Astrocyte (in vitro differentiated cells and primary cell): ENCODE measurements at regions not wholly inside any gene's neighbourhood (a gene's known extent, or its start where the extent isn't known, plus 50 kb on each side); places are given as distances from the start of the nearest gene placed in this dataset.

Experiments used
- DNase-seq: peaks from one replicate; pipeline ENCODE4 v3.0.0-alpha.2; 2010; ENCODE audit warnings: low read depth
- FAIRE-seq: peaks from 2 replicates; lab custom pipeline; 2011; peaks lifted over from hg19 to GRCh38; lab: Jason Lieb, UNC
- H2AFZ ChIP-seq: 2 replicates; pipeline ENCODE4 v1.6.0; 2012; ENCODE audit warnings: low read depth, low read length, inconsistent platforms
- H3K27ac ChIP-seq: 2 replicates; pipeline ENCODE4 v1.5.1; 2011; ENCODE audit warnings: low read depth, low read length, inconsistent platforms
- H3K27me3 ChIP-seq: 2 replicates; pipeline ENCODE4 v1.6.0; 2011; ENCODE audit warnings: low read length, inconsistent platforms; ENCODE audit not compliant: insufficient read depth
- H3K36me3 ChIP-seq: 2 replicates; pipeline ENCODE4 v1.5.1; 2011; ENCODE audit warnings: low read length, inconsistent platforms; ENCODE audit not compliant: insufficient read depth
- H3K4me1 ChIP-seq: 2 replicates; pipeline ENCODE4 v1.5.1; 2011; ENCODE audit warnings: low read length, inconsistent platforms; ENCODE audit not compliant: insufficient read depth
- H3K4me2 ChIP-seq: 2 replicates; pipeline ENCODE4 v1.6.0; 2012; ENCODE audit warnings: low read length, inconsistent platforms
- H3K4me3 ChIP-seq: 2 replicates; pipeline ENCODE4 v1.5.1; 2011; ENCODE audit warnings: low read depth, mild to moderate bottlenecking, low read length, inconsistent platforms; ENCODE audit not compliant: insufficient read depth
- H3K79me2 ChIP-seq: 2 replicates; pipeline ENCODE4 v1.6.0; 2012; ENCODE audit warnings: mild to moderate bottlenecking, low read length, inconsistent platforms; ENCODE audit not compliant: insufficient read depth
- H3K9ac ChIP-seq: 2 replicates; pipeline ENCODE4 v1.6.0; 2012; ENCODE audit warnings: mild to moderate bottlenecking, low read length, inconsistent platforms
- H3K9me3 ChIP-seq: 2 replicates; pipeline ENCODE4 v1.5.1; 2012; ENCODE audit warnings: low read depth, mild to moderate bottlenecking, low read length, inconsistent platforms; ENCODE audit not compliant: insufficient read depth
- H4K20me1 ChIP-seq: 2 replicates; pipeline ENCODE4 v1.6.0; 2012; ENCODE audit warnings: low read length, inconsistent platforms; ENCODE audit not compliant: insufficient read depth
- H3K27ac Mint-ChIP-seq: one replicate; pipeline ENCODE4 v1.8.0; 2021; ENCODE audit warnings: mild to moderate bottlenecking, mixed read lengths; ENCODE audit not compliant: unreplicated experiment
- H3K27me3 Mint-ChIP-seq: one replicate; pipeline ENCODE4 v1.8.0; 2021; ENCODE audit warnings: low read depth, mixed read lengths; ENCODE audit not compliant: unreplicated experiment
- H3K36me3 Mint-ChIP-seq: one replicate; pipeline ENCODE4 v1.8.0; 2021; ENCODE audit warnings: low read depth, mixed read lengths; ENCODE audit not compliant: unreplicated experiment
- H3K4me1 Mint-ChIP-seq: one replicate; pipeline ENCODE4 v1.8.0; 2021; ENCODE audit warnings: low read depth, mixed read lengths; ENCODE audit not compliant: unreplicated experiment
- H3K4me3 Mint-ChIP-seq: one replicate; pipeline ENCODE4 v1.8.0; 2021; ENCODE audit warnings: mild to moderate bottlenecking, moderate library complexity, mixed read lengths; ENCODE audit not compliant: unreplicated experiment
- H3K9me3 Mint-ChIP-seq: one replicate; pipeline ENCODE4 v1.8.0; 2021; ENCODE audit warnings: mild to moderate bottlenecking, mixed read lengths; ENCODE audit not compliant: unreplicated experiment
- EZH2 ChIP-seq: IDR thresholded peaks from 2 replicates; pipeline ENCODE4 v1.6.1; 2012; ENCODE audit warnings: mild to moderate bottlenecking, low read length, inconsistent platforms; ENCODE audit not compliant: insufficient read depth
- TF ChIP-seq, protein P1 (sequence below): IDR thresholded peaks from 2 replicates; pipeline ENCODE4 v1.5.1; 2011; ENCODE audit warnings: low read depth, mild to moderate bottlenecking, inconsistent platforms, low read length, moderate library complexity; ENCODE audit not compliant: insufficient read depth

DNA sequence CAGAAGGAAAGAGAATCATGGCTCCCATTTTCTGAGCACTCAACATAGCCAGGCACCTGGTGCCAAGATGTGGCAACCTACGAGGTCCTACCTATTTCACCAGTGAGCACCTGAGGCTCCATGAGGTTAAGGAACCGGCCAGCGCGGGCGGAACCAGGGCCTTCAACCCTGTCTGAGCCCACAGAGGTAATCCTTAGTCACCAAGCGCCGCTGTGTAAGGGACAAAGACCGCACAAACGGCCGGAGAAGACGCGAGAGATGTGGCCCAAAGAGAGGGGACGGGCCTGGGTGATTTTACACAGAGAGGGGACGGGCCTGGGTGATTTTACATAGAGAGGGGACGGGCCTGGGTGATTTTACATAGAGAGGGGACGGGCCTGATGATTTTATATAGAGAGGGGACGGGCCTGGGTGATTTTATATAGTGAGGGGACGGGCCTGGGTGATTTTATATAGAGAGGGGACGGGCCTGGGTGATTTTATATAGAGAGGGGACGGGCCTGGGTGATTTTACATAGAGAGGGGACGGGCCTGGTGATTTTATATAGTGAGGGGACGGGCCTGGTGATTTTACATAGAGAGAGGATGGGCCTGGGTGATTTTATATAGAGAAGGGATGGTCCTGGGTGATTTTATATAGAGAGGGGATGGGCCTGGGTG, 114.2 kb downstream of the SMIM20 start:
- Histone ChIP-seq H3K27me3 (peaks cover 6% of the 10 kb centered on the region), H3K9me3 (no peaks in the 10 kb centered on the region), H3K36me3 (no peaks in the 10 kb centered on the region), H3K4me2 (peak overlapping the region; percentile 60), H3K4me1 (peaks cover 18% of the 10 kb centered on the region), H3K4me3 (no peak overlapping the region), H3K9ac (no peak overlapping the region), H3K27ac (no peak overlapping the region), H2AFZ (no peak overlapping the region), H3K79me2 (no peaks in the 10 kb centered on the region), H4K20me1 (no peaks in the 10 kb centered on the region)
- peaks cover 3% of the 10 kb centered on the region for H3K9me3 Mint-ChIP-seq
- peaks cover 19% of the 10 kb centered on the region for H3K27me3 Mint-ChIP-seq
- DNase-seq (no peak), FAIRE-seq (no peak)
- peaks cover 28% of the 10 kb centered on the region for H3K4me1 Mint-ChIP-seq
- H3K36me3 Mint-ChIP-seq = peaks cover 1% of the 10 kb centered on the region
- no peak overlapping the region for H3K27ac Mint-ChIP-seq
- TF ChIP-seq, protein P1, sequence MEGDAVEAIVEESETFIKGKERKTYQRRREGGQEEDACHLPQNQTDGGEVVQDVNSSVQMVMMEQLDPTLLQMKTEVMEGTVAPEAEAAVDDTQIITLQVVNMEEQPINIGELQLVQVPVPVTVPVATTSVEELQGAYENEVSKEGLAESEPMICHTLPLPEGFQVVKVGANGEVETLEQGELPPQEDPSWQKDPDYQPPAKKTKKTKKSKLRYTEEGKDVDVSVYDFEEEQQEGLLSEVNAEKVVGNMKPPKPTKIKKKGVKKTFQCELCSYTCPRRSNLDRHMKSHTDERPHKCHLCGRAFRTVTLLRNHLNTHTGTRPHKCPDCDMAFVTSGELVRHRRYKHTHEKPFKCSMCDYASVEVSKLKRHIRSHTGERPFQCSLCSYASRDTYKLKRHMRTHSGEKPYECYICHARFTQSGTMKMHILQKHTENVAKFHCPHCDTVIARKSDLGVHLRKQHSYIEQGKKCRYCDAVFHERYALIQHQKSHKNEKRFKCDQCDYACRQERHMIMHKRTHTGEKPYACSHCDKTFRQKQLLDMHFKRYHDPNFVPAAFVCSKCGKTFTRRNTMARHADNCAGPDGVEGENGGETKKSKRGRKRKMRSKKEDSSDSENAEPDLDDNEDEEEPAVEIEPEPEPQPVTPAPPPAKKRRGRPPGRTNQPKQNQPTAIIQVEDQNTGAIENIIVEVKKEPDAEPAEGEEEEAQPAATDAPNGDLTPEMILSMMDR = no peak
- no peak for TF ChIP-seq EZH2
- H3K4me3 Mint-ChIP-seq = peak overlapping the region; percentile 11

DNA sequence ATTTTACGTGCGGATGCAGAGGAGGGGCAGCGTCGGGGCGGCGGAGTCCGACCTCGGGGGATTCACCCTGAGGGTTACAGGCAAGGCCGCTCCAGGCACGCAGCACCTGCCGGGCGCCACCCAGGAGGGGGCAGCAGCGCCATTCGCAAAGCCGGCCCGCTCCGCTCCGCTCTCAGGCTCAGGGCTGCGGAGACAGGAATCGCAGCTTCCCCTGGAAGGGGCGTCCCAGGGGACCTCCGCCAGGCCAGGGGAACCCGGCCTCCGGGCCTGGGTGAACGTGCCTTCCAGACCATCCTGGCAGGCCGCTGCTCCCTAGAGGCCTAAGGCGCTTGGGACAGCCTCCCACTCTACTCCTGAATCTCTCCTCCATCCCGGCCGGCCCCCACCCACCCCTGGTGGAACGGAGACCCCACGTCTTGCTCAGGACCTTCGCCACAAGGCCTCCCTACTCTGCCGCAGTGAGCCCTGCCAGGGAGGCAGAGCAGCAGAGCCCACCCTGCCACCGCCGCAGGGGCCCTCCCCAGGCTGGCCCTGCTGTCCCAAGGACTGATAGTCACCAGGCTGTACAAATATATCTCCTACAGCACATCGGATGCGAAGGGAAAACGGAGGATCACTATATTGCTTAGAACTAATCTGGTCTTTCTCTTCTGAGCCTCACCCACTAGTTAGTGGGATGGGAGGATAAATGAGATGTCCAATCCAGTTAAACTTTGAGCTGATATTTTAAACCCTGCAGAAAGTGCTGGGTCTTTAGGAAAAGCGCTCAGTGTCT, 115.0 kb downstream of the SMIM20 start:
- peak overlapping the region; percentile 8 for H3K9ac ChIP-seq
- no peak overlapping the region for H3K4me3 ChIP-seq
- no peaks in the 10 kb centered on the region for H3K36me3 ChIP-seq
- peaks cover 19% of the 10 kb centered on the region for H3K4me1 ChIP-seq
- no peak for FAIRE-seq
- no peak overlapping the region for H3K27ac Mint-ChIP-seq
- H3K79me2 ChIP-seq = no peaks in the 10 kb centered on the region
- TF ChIP-seq EZH2 = no peak
- TF ChIP-seq, protein P1 = peak; percentile 60
- H3K4me3 Mint-ChIP-seq = peak overlapping the region; percentile 11
- H4K20me1 ChIP-seq = no peaks in the 10 kb centered on the region
- peak overlapping the region; percentile 44 for H2AFZ ChIP-seq
- no peak overlapping the region for H3K27ac ChIP-seq
- peaks cover 3% of the 10 kb centered on the region for H3K9me3 Mint-ChIP-seq
- H3K27me3 Mint-ChIP-seq = peaks cover 12% of the 10 kb centered on the region
- H3K9me3 ChIP-seq = no peaks in the 10 kb centered on the region
- peak overlapping the region; percentile 60 for H3K4me2 ChIP-seq
- H3K27me3 ChIP-seq = peaks cover 1% of the 10 kb centered on the region
- peak; percentile 36 for DNase-seq
- H3K36me3 Mint-ChIP-seq = peaks cover 1% of the 10 kb centered on the region
- peaks cover 29% of the 10 kb centered on the region for H3K4me1 Mint-ChIP-seq
